Loucy (cell line): ENCODE measurements at regions not wholly inside any gene's neighbourhood (a gene's known extent, or its start where the extent isn't known, plus 50 kb on each side); places are given as distances from the start of the nearest gene placed in this dataset.

Experiments
- CTCF ChIP-seq: fragments of 200-600 bp; sonication (generic); conservative IDR thresholded peaks from 2 replicates; pipeline ENCODE4 v1.5.1; 2014; ENCODE audit warnings: mild to moderate bottlenecking, antibody characterized with exemption, low read length
- EZH2phosphoT487 ChIP-seq: fragments of 200-600 bp; IDR thresholded peaks from 2 replicates; pipeline ENCODE4 v1.6.1; 2018; ENCODE audit warnings: antibody characterized with exemption, mild to moderate bottlenecking, moderate library complexity, borderline replicate concordance

- TF ChIP-seq CTCF (no peak), EZH2phosphoT487 (no peak)
Measured at GRCh38 chr6:18603361-18603760, 216.2 kb downstream of the RNF144B start.
